ENCODE measurements at regions not wholly inside any gene's neighbourhood (a gene's known extent, or its start where the extent isn't known, plus 50 kb on each side); places are given as distances from the start of the nearest gene placed in this dataset.
"Not testable (repeated sequence)": the region's sequence is repeated elsewhere in the genome, so short reads cannot be mapped to it uniquely, and the experiment has no call there.

- not testable (repeated sequence) for TF ChIP-seq CTCF, EP300, POLR2A (IDR thresholded peaks at IDR 0.05)
Measured at GRCh38 chrX:76924616-76925015, 497.1 kb downstream of the MAGEE1 start.

Measured in tibial nerve (tissue), 4 donors.